ENCODE measurements at regions not wholly inside any gene's neighbourhood (a gene's known extent, or its start where the extent isn't known, plus 50 kb on each side); places are given as distances from the start of the nearest gene placed in this dataset.

- Mint-ChIP-seq H3K27ac (no peak overlapping the region), H3K4me3 (no peak overlapping the region), H3K4me1 (ENCODE audit: low read depth) (no peaks in the 10 kb centered on the region), H3K36me3 (no peaks in the 10 kb centered on the region), H3K9me3 (ENCODE audit: low read depth) (no peaks in the 10 kb centered on the region), H3K27me3 (no peaks in the 10 kb centered on the region)
These were observed 558.6 kb upstream of the HS6ST1 start for GRCh38 chr2:128876986-128877983.

GRCh38 chr2:128879161-128879560 lies 560.5 kb upstream of the HS6ST1 start:
- no peaks in the 10 kb centered on the region for H3K36me3 Mint-ChIP-seq
- no peaks in the 10 kb centered on the region for H3K4me1 Mint-ChIP-seq (ENCODE audit: low read depth)
- H3K4me3 Mint-ChIP-seq = no peak overlapping the region
- no peaks in the 10 kb centered on the region for H3K9me3 Mint-ChIP-seq (ENCODE audit: low read depth)
- H3K27me3 Mint-ChIP-seq = no peaks in the 10 kb centered on the region
- no peak overlapping the region for H3K27ac Mint-ChIP-seq

- Mint-ChIP-seq H3K36me3 (no peaks in the 10 kb centered on the region), H3K4me1 (ENCODE audit: low read depth) (no peaks in the 10 kb centered on the region), H3K9me3 (ENCODE audit: low read depth) (no peaks in the 10 kb centered on the region), H3K4me3 (no peak overlapping the region), H3K27ac (no peak overlapping the region), H3K27me3 (peaks cover 4% of the 10 kb centered on the region)
These were observed 576.2 kb upstream of the HS6ST1 start for GRCh38 chr2:128894896-128895295.

GRCh38 chr2:128901572-128902391 lies 583.1 kb upstream of the HS6ST1 start:
- Mint-ChIP-seq H3K27me3 (no peaks in the 10 kb centered on the region), H3K36me3 (no peaks in the 10 kb centered on the region), H3K27ac (no peak overlapping the region), H3K9me3 (ENCODE audit: low read depth) (no peaks in the 10 kb centered on the region), H3K4me1 (ENCODE audit: low read depth) (no peaks in the 10 kb centered on the region), H3K4me3 (no peak overlapping the region)

GRCh38 chr2:128903637-128904036 lies 585.0 kb upstream of the HS6ST1 start:
- no peak overlapping the region for H3K4me3 Mint-ChIP-seq
- H3K27ac Mint-ChIP-seq = no peak overlapping the region
- H3K27me3 Mint-ChIP-seq = no peaks in the 10 kb centered on the region
- no peaks in the 10 kb centered on the region for H3K36me3 Mint-ChIP-seq
- H3K9me3 Mint-ChIP-seq (ENCODE audit: low read depth) = no peaks in the 10 kb centered on the region
- H3K4me1 Mint-ChIP-seq (ENCODE audit: low read depth) = no peaks in the 10 kb centered on the region

GRCh38 chr2:128911276-128911675 lies 592.6 kb upstream of the HS6ST1 start:
- Mint-ChIP-seq H3K36me3 (no peaks in the 10 kb centered on the region), H3K9me3 (ENCODE audit: low read depth) (peaks cover 9% of the 10 kb centered on the region), H3K27ac (no peak overlapping the region), H3K27me3 (no peaks in the 10 kb centered on the region), H3K4me1 (ENCODE audit: low read depth) (no peaks in the 10 kb centered on the region), H3K4me3 (no peak overlapping the region)

- Mint-ChIP-seq H3K4me1 (ENCODE audit: low read depth) (no peaks in the 10 kb centered on the region), H3K9me3 (ENCODE audit: low read depth) (peaks cover 19% of the 10 kb centered on the region), H3K4me3 (no peak overlapping the region), H3K36me3 (no peaks in the 10 kb centered on the region), H3K27ac (no peak overlapping the region), H3K27me3 (no peaks in the 10 kb centered on the region)
These were observed 595.7 kb upstream of the HS6ST1 start for GRCh38 chr2:128914320-128914719.

- Mint-ChIP-seq H3K27me3 (peaks cover 4% of the 10 kb centered on the region), H3K9me3 (ENCODE audit: low read depth) (peaks cover 6% of the 10 kb centered on the region), H3K27ac (no peak overlapping the region), H3K4me1 (ENCODE audit: low read depth) (no peaks in the 10 kb centered on the region), H3K36me3 (no peaks in the 10 kb centered on the region), H3K4me3 (no peak overlapping the region)
These were observed 603.1 kb upstream of the HS6ST1 start for GRCh38 chr2:128921751-128922150.

- Mint-ChIP-seq H3K27ac (no peak overlapping the region), H3K36me3 (no peaks in the 10 kb centered on the region)
These were observed 603.5 kb upstream of the HS6ST1 start for GRCh38 chr2:128922154-128922553.

GRCh38 chr2:128925631-128926030 lies 607.0 kb upstream of the HS6ST1 start:
- Mint-ChIP-seq H3K4me1 (ENCODE audit: low read depth) (no peaks in the 10 kb centered on the region), H3K9me3 (ENCODE audit: low read depth) (peaks cover 5% of the 10 kb centered on the region), H3K27ac (no peak overlapping the region)

More at GRCh38 chr2:128922154-128922553, 603.5 kb upstream of the HS6ST1 start:
- H3K4me3 Mint-ChIP-seq = no peak overlapping the region
- H3K9me3 Mint-ChIP-seq (ENCODE audit: low read depth) = peaks cover 3% of the 10 kb centered on the region
- peaks cover 4% of the 10 kb centered on the region for H3K27me3 Mint-ChIP-seq
- no peaks in the 10 kb centered on the region for H3K4me1 Mint-ChIP-seq (ENCODE audit: low read depth)

GRCh38 chr2:128930101-128930500 lies 611.4 kb upstream of the HS6ST1 start:
- H3K4me1 Mint-ChIP-seq (ENCODE audit: low read depth) = no peaks in the 10 kb centered on the region
- H3K4me3 Mint-ChIP-seq = no peak overlapping the region
- peaks cover 5% of the 10 kb centered on the region for H3K9me3 Mint-ChIP-seq (ENCODE audit: low read depth)
- H3K36me3 Mint-ChIP-seq = no peaks in the 10 kb centered on the region
- no peak overlapping the region for H3K27ac Mint-ChIP-seq
- H3K27me3 Mint-ChIP-seq = no peaks in the 10 kb centered on the region

More at GRCh38 chr2:128925631-128926030, 607.0 kb upstream of the HS6ST1 start:
- Mint-ChIP-seq H3K27me3 (peaks cover 1% of the 10 kb centered on the region), H3K36me3 (no peaks in the 10 kb centered on the region), H3K4me3 (no peak overlapping the region)

GRCh38 chr2:128940378-128940777 lies 621.7 kb upstream of the HS6ST1 start:
- Mint-ChIP-seq H3K27me3 (no peaks in the 10 kb centered on the region), H3K4me3 (no peak overlapping the region), H3K36me3 (no peaks in the 10 kb centered on the region), H3K9me3 (ENCODE audit: low read depth) (no peaks in the 10 kb centered on the region), H3K27ac (no peak overlapping the region), H3K4me1 (ENCODE audit: low read depth) (no peaks in the 10 kb centered on the region)

- H3K27me3 Mint-ChIP-seq = no peaks in the 10 kb centered on the region
- no peaks in the 10 kb centered on the region for H3K9me3 Mint-ChIP-seq (ENCODE audit: low read depth)
- no peaks in the 10 kb centered on the region for H3K4me1 Mint-ChIP-seq (ENCODE audit: low read depth)
- H3K4me3 Mint-ChIP-seq = no peak overlapping the region
- H3K27ac Mint-ChIP-seq = no peak overlapping the region
- no peaks in the 10 kb centered on the region for H3K36me3 Mint-ChIP-seq
These were observed 623.1 kb upstream of the HS6ST1 start for GRCh38 chr2:128941751-128942150.

- Mint-ChIP-seq H3K36me3 (no peaks in the 10 kb centered on the region), H3K9me3 (ENCODE audit: low read depth) (no peaks in the 10 kb centered on the region), H3K4me3 (no peak overlapping the region), H3K27ac (no peak overlapping the region), H3K27me3 (no peaks in the 10 kb centered on the region), H3K4me1 (ENCODE audit: low read depth) (no peaks in the 10 kb centered on the region)
These were observed 630.7 kb upstream of the HS6ST1 start for GRCh38 chr2:128949360-128949759.

GRCh38 chr2:128950758-128951157 lies 632.1 kb upstream of the HS6ST1 start:
- Mint-ChIP-seq H3K4me1 (ENCODE audit: low read depth) (no peaks in the 10 kb centered on the region), H3K27me3 (no peaks in the 10 kb centered on the region), H3K27ac (no peak overlapping the region), H3K36me3 (no peaks in the 10 kb centered on the region), H3K4me3 (no peak overlapping the region), H3K9me3 (ENCODE audit: low read depth) (no peaks in the 10 kb centered on the region)
